GM23248 (cell line): ENCODE measurements at regions not wholly inside any gene's neighbourhood (a gene's known extent, or its start where the extent isn't known, plus 50 kb on each side); places are given as distances from the start of the nearest gene placed in this dataset.

Experiments used
- EZH2 ChIP-seq: fragments of 200-600 bp; sonication (generic); IDR thresholded peaks from 2 replicates; pipeline ENCODE4 v1.6.1; 2018; ENCODE audit warnings: antibody characterized with exemption, mild to moderate bottlenecking; ENCODE audit not compliant: insufficient read depth, poor library complexity, severe bottlenecking
- EZH2phosphoT487 ChIP-seq: fragments of 200-600 bp; sonication (generic); IDR thresholded peaks from 2 replicates; pipeline ENCODE4 v1.6.1; 2018; ENCODE audit warnings: antibody characterized with exemption, moderate library complexity, mild to moderate bottlenecking, low read depth; ENCODE audit not compliant: insufficient read depth

GRCh38 chr11:81432333-81432732 lies 1301.3 kb downstream of the FAM181B start:
- no peak for TF ChIP-seq EZH2
- TF ChIP-seq EZH2phosphoT487, result no peak
